Loucy (cell line): ENCODE measurements at regions not wholly inside any gene's neighbourhood (a gene's known extent, or its start where the extent isn't known, plus 50 kb on each side); places are given as distances from the start of the nearest gene placed in this dataset.
"Not testable (repeated sequence)": the region's sequence is repeated elsewhere in the genome, so short reads cannot be mapped to it uniquely, and the experiment has no call there.

Source experiments
- H2AFZ ChIP-seq: fragments of 200-600 bp; sonication (generic); 2 replicates; pipeline ENCODE4 v1.6.0; 2016; ENCODE audit warnings: antibody characterized with exemption, mild to moderate bottlenecking, low read length, moderate library complexity
- H3F3A ChIP-seq: fragments of 200-600 bp; 2 replicates; pipeline ENCODE4 v1.6.0; 2016; ENCODE audit warnings: antibody characterized with exemption, low read depth, mild to moderate bottlenecking
- H3K27me3 ChIP-seq: fragments of 200-600 bp; sonication (generic); 2 replicates; pipeline ENCODE4 v1.6.1; 2014; ENCODE audit warnings: low read length, mild to moderate bottlenecking; ENCODE audit not compliant: insufficient read depth, poor library complexity, severe bottlenecking
- H3K36me3 ChIP-seq: fragments of 200-600 bp; sonication (generic); 2 replicates; pipeline ENCODE4 v1.6.1; 2016; ENCODE audit warnings: low read length; ENCODE audit not compliant: insufficient read depth
- H3K4me1 ChIP-seq: fragments of 200-600 bp; sonication (generic); 2 replicates; pipeline ENCODE4 v1.5.1; 2014; ENCODE audit warnings: low read length, mild to moderate bottlenecking; ENCODE audit not compliant: insufficient read depth, poor library complexity, severe bottlenecking
- H3K4me2 ChIP-seq: fragments of 200-600 bp; sonication (generic); 2 replicates; pipeline ENCODE4 v1.6.0; 2014; ENCODE audit warnings: antibody characterized with exemption, low read length, low read depth, mild to moderate bottlenecking; ENCODE audit not compliant: poor library complexity, severe bottlenecking
- H3K4me3 ChIP-seq: fragments of 200-600 bp; sonication (generic); 2 replicates; pipeline ENCODE4 v1.5.1; 2014; ENCODE audit warnings: low read length, mild to moderate bottlenecking, mixed read lengths; ENCODE audit not compliant: poor library complexity, severe bottlenecking
- H3K79me2 ChIP-seq: fragments of 200-600 bp; sonication (generic); 2 replicates; pipeline ENCODE4 v1.6.1; 2014; ENCODE audit warnings: low read length; ENCODE audit not compliant: insufficient read depth
- H3K9ac ChIP-seq: fragments of 200-600 bp; sonication (generic); 2 replicates; pipeline ENCODE4 v1.6.0; 2014; ENCODE audit warnings: mild to moderate bottlenecking, low read depth, low read length, moderate library complexity; ENCODE audit not compliant: poor library complexity, severe bottlenecking
- H3K9me2 ChIP-seq: fragments of 200-600 bp; sonication (generic); replicated peaks from 2 replicates; pipeline ENCODE4 v1.6.1; 2016; ENCODE audit warnings: low read depth, low read length, mixed read lengths
- H3K9me3 ChIP-seq: fragments of 200-600 bp; sonication (generic); 2 replicates; pipeline ENCODE4 v1.6.1; 2014; ENCODE audit warnings: mild to moderate bottlenecking, antibody characterized with exemption, low read length, low read depth; ENCODE audit not compliant: insufficient read depth
- H4K20me1 ChIP-seq: fragments of 200-600 bp; sonication (generic); 2 replicates; pipeline ENCODE4 v1.6.0; 2014; ENCODE audit warnings: antibody characterized with exemption, low read length, mild to moderate bottlenecking; ENCODE audit not compliant: insufficient read depth, poor library complexity, severe bottlenecking
- EZH2phosphoT487 ChIP-seq: fragments of 200-600 bp; IDR thresholded peaks from 2 replicates; pipeline ENCODE4 v1.6.1; 2018; ENCODE audit warnings: antibody characterized with exemption, mild to moderate bottlenecking, moderate library complexity, borderline replicate concordance
- TF ChIP-seq, protein P1 (sequence below): fragments of 200-600 bp; sonication (generic); conservative IDR thresholded peaks from 2 replicates; pipeline ENCODE4 v1.5.1; 2014; ENCODE audit warnings: mild to moderate bottlenecking, antibody characterized with exemption, low read length

DNA sequence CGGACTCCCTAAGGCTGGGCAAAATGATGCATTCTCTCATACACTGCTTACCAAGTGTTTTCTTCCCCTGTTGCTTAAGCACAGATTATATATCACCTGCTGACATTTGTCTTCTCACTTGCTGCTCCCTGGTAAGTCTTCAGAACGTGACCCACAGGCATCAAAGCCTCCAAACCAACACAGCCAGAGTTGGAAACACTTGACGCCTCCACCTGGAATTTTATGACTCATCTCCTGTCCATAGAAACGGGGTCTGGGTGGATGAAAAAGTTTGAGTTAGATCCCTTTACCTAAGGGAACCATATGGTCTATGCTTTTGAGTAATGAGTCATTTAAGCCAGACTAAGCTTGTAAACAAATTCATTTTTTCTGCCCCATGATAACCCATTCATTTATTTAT, 251.6 kb downstream of the USP46 start:
- peaks cover 4% of the 10 kb centered on the region for H3K27me3 ChIP-seq
- H3K9me3 ChIP-seq = peaks cover 23% of the 10 kb centered on the region; the same call in 1 of the 2 replicates
- H3K4me2 ChIP-seq = peak overlapping the region; percentile 73
- TF ChIP-seq, protein P1, sequence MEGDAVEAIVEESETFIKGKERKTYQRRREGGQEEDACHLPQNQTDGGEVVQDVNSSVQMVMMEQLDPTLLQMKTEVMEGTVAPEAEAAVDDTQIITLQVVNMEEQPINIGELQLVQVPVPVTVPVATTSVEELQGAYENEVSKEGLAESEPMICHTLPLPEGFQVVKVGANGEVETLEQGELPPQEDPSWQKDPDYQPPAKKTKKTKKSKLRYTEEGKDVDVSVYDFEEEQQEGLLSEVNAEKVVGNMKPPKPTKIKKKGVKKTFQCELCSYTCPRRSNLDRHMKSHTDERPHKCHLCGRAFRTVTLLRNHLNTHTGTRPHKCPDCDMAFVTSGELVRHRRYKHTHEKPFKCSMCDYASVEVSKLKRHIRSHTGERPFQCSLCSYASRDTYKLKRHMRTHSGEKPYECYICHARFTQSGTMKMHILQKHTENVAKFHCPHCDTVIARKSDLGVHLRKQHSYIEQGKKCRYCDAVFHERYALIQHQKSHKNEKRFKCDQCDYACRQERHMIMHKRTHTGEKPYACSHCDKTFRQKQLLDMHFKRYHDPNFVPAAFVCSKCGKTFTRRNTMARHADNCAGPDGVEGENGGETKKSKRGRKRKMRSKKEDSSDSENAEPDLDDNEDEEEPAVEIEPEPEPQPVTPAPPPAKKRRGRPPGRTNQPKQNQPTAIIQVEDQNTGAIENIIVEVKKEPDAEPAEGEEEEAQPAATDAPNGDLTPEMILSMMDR = no peak
- no peak for TF ChIP-seq EZH2phosphoT487
- no peaks in the 10 kb centered on the region for H3K79me2 ChIP-seq
- peak overlapping the region; percentile 52 for H3K4me3 ChIP-seq
- no peaks in the 10 kb centered on the region for H3K36me3 ChIP-seq
- no peaks in the 10 kb centered on the region for H4K20me1 ChIP-seq
- no peaks in the 10 kb centered on the region for H3K9me2 ChIP-seq
- H3K9ac ChIP-seq = peak overlapping the region; percentile 50
- peaks cover 5% of the 10 kb centered on the region; the same call in 1 of the 2 replicates for H3F3A ChIP-seq
- H3K4me1 ChIP-seq = peaks cover 25% of the 10 kb centered on the region
- H2AFZ ChIP-seq = 0 out of 2 replicates have a peak overlapping the region, but pooled peaks have one; percentile 18

DNA sequence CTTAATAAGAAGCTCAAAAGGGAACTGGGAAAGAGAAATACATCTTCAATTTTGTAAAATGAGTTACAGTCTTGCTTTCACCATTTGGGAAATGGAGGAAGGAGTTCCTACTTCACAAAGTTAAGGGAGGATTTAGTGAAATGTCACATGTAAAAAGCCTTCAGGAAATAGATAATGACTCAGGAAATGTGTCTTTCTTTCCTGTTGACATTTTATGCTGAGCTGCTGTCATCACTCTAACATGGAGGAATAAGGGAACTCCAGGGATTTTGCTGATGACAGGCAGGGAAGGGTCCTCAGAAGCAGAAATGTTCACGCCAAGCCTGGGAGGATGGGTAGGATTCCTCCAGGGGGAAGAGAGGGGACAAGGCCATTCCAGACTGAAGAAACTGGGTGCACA, 251.1 kb downstream of the USP46 start:
- peak overlapping the region; percentile 52 for H3K4me3 ChIP-seq

DNA sequence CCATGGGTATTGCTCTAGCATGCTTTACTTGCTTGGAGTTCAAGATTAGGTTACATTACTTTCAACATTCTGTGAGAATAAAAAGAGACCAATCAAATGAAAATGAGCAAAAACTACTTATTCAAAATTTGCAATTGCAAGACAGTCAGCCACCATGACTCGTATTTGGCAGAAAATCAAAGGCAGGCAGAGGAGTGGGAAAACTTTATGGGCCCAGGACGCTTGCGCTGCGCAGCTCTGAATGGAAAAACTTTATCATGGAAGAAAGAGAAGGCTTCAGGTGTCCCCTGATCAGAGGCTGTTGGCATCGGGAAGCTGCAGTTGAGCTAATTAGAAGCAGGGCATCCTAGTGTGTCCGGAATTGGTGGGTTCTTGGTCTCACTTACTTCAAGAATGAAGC, 250.6 kb downstream of the USP46 start:
- H3K9me3 ChIP-seq = peaks cover 25% of the 10 kb centered on the region; the same call in 1 of the 2 replicates
- TF ChIP-seq, protein P1 = no peak
- TF ChIP-seq EZH2phosphoT487 = no peak
- peak overlapping the region; percentile 18 for H2AFZ ChIP-seq
- peak overlapping the region; percentile 50 for H3K9ac ChIP-seq
- H3K4me1 ChIP-seq = peaks cover 24% of the 10 kb centered on the region
- H4K20me1 ChIP-seq = no peaks in the 10 kb centered on the region
- peak overlapping the region; percentile 73 for H3K4me2 ChIP-seq
- peak overlapping the region; percentile 52 for H3K4me3 ChIP-seq
- no peaks in the 10 kb centered on the region for H3K9me2 ChIP-seq
- H3K36me3 ChIP-seq = no peaks in the 10 kb centered on the region
- H3K27me3 ChIP-seq = peaks cover 4% of the 10 kb centered on the region
- no peaks in the 10 kb centered on the region for H3K79me2 ChIP-seq
- H3F3A ChIP-seq = peaks cover 5% of the 10 kb centered on the region; the same call in 1 of the 2 replicates

More for the DNA sequence above, 251.1 kb downstream of the USP46 start:
- Histone ChIP-seq H3K4me1 (peaks cover 24% of the 10 kb centered on the region), H3K36me3 (no peaks in the 10 kb centered on the region), H3K9me3 (peaks cover 25% of the 10 kb centered on the region; the same call in 1 of the 2 replicates), H3F3A (peaks cover 5% of the 10 kb centered on the region; the same call in 1 of the 2 replicates), H3K9me2 (no peaks in the 10 kb centered on the region), H3K79me2 (no peaks in the 10 kb centered on the region), H4K20me1 (no peaks in the 10 kb centered on the region), H3K9ac (peak overlapping the region; percentile 50), H3K4me2 (peak overlapping the region; percentile 73), H3K27me3 (peaks cover 4% of the 10 kb centered on the region), H2AFZ (peak overlapping the region; percentile 18)
- TF ChIP-seq EZH2phosphoT487 = no peak
- TF ChIP-seq, protein P1 = no peak

DNA sequence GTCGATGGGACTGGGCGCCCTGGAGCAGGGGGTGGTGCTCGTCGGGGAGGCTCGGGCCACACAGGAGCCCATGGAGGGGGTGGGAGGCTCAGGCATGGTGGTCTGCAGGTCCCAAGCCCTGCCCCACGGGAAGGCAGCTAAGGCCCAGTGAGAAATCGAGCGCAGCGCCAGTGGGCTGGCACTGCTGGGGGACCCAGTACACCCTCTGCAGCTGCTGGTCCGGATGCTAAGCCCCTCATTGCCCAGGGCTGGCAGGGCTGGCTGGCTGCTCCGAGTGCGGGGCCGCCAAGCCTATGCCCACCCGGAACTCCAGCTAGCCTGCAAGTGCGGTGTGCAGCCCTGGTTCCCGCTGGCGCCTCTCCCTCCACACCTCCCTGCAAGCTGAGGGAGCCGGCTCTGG, 249.3 kb downstream of the USP46 start:
- H3K4me2 ChIP-seq, H3K27me3 ChIP-seq, H3F3A ChIP-seq, H3K9me2 ChIP-seq, H4K20me1 ChIP-seq, H3K9ac ChIP-seq, H3K36me3 ChIP-seq, H2AFZ ChIP-seq, H3K4me3 ChIP-seq, H3K79me2 ChIP-seq: not testable (repeated sequence)
- Histone ChIP-seq H3K4me1 (peaks cover 24% of the 10 kb centered on the region), H3K9me3 (peaks cover 25% of the 10 kb centered on the region; the same call in 1 of the 2 replicates)
